HG03439 (cell line): ENCODE measurements at regions not wholly inside any gene's neighbourhood (a gene's known extent, or its start where the extent isn't known, plus 50 kb on each side); places are given as distances from the start of the nearest gene placed in this dataset.

Experiments
- ATAC-seq: cut with Tn5 transposase; IDR thresholded peaks from one replicate; pipeline ENCODE4 v1.9.1; 2021; ENCODE audit warnings: mild to moderate bottlenecking, moderate library complexity; ENCODE audit not compliant: unreplicated experiment

DNA sequence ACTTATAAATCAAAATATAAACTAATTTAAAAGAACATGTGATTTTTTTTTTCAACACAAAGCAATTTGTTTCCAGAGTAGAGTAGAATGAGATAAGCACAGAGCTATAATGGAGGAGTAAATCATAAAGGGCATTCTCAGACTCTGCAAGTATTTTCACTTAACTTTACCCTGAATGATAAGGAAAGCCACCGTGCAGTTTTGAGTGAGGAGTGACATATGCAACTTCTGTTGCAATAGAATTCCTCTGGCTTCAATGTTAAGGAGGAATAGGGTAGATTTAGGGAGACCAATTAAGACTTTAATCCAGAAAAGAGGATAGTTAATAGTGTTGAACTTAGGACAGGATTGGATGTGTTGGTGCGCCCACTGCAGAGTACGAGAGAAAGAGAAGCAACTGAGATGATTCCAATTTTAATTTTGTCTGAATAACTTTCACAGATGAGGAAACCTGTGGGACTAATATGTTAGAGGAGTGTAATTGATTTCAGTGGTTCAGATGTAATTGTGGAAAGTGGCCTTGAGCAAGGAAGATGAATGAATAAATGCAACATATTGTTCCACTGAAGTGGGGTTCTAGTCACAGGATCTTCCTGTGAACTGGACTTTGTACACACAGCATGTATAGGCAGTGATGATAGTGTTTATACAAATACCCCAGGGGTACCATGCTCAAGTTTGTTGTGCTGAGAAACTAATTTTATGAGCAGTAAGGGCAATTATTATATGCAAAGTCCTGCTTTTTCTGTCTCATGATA, 255.5 kb upstream of the ANO3 start:
- no peak for ATAC-seq

DNA sequence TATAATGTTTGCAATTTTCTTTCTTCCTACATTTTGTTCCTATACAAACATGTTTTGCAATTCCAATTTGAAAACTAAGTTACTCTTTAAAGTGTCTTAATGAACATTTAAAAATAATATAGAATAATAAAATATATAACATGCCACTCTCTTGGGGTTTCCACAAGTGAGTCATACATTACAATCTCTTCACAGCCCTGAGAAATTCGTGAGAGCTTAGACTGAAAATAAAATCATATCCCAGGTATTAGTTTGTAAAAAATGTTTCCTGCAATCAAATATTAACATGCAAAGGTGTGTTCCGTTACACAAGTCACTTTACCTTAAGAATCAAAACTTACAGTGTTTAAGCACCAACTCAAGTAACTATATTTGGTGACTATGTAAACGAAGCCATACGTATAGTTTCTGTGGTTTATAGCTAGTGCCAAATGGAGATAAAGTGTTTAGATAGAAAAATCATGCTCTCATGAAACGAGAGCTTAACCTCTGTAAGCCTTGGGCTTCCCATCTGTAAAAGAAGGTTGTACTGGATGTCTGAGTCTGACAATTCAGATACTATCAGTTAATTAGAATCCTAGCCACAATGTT, 253.6 kb upstream of the ANO3 start:
- ATAC-seq = no peak

DNA sequence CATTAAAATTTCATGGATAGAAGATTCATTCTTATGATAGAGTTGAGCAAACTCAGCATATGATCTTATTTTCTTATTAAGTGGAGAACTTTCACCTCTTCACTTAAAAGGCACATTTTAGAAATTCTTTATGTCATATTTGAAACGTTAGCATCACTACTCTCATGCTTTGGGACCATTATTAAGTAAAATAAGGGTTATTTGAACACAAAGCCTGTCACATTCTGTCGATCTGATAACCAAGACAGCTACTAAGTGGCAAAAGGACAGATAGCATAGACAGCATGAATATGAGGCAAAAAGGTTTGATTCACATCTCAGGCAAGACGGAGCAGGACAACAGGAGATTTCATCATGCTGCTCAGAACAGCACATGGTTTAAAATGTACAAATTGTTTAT, 247.6 kb upstream of the ANO3 start:
- ATAC-seq = no peak

DNA sequence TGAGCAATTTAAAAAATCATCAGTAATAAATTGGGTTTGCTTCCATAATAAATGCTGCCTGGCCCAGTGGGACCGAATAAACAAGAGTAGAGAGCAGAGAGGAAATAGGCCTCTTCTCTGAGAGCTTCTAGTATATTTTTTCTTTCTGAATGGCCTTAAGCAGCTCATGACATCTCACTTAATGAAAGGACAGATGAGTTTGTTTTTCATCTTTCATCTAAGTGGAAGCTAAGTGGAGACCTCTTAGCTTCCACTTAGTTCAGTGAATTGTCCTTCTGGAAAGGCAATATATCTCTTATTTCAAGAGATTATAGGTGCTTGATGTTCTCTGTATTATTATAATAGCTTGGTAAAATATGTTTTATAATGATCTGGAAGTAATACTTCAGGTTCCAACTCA, 245.9 kb upstream of the ANO3 start:
- no peak for ATAC-seq

DNA sequence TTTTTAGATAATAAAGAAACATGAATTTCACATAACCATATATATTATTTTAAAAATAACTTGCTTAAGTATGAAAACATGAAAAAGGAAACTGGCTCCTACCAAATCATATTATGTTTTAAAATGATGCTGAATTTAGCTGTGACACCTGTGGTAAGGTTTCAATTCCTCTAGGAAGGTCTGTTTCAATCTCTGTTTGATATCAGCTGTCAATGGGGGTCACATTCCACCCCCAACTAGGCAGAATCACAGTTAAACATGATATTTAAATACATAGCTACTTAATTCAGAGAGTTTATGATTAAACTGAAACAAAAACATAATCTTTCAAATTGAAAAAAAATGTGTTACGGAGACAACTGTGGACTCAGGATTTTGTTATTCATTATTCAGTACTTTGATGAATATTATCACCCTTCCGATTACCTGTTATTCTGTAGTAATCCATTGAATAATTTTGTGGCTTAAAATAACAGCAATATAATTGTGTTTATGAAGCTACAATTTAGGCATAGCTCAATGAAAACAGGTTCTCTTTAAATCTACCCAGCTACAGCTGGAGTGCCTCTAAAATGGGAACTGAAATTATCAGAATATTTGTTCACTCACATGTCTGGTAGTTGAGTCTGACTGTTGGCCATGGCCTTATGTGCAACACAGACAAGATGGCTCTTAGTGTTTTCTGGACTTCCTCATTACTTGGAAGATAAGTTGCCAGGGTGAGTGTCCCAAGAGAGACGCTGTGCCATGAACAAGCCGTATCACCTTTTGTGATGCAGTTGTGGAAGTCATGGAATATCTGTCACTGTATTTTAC, 244.6 kb upstream of the ANO3 start:
- peak; percentile 84 for ATAC-seq

DNA sequence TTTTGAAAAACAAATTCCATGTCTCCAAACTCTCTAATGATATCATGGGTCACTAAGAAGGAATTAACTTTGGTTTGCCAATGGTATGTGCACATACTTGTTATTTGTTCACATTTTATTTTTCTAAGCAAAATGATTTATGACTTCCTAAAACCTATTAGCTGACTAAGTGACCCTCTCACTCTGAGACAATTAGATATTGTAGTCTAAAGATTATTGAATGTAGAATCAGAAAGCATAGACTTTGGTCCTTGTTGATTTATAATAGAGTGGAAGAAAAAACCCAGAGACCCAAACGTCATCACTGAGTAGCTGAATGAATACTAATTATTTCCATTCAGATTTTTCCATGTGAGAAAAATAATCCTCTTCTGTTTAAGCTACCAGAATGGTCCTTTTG, 243.5 kb upstream of the ANO3 start:
- no peak for ATAC-seq

DNA sequence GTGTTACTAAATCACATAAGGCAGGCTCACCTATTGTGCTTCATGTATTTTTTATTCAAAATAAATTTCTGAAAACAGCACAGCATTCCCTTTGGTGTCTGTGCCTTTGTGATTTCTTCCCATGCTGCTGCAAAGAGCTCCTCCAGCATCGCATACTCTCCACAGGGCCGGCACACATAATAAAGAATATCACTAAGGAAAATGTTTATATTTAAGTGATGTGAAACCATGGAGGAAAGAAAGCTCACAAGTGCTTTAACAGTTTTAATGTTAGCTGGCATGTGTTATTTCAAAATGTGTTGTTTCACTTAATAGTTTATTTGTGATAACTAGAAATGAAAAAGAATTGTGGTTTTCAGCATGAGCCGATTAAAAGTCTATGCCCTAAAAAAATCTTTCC, 241.3 kb upstream of the ANO3 start:
- ATAC-seq = no peak

DNA sequence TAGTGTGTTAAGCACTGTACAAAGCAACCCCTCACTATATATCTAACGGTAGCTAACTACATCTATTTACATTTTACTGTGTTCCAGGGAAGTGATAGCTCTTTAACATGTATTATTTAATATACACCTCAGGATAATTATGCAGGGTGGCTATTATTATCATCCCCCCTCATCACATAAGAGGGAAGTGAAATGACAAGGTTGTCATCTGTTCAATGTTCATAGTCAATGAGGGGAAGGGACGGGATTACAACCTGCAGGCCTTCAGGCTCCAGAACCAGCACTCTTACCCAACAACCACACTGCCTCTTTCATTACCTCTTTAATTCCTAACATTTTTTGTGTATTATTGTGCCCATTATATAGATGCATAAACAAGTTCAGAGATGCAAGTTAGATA, 238.7 kb upstream of the ANO3 start:
- ATAC-seq = no peak

DNA sequence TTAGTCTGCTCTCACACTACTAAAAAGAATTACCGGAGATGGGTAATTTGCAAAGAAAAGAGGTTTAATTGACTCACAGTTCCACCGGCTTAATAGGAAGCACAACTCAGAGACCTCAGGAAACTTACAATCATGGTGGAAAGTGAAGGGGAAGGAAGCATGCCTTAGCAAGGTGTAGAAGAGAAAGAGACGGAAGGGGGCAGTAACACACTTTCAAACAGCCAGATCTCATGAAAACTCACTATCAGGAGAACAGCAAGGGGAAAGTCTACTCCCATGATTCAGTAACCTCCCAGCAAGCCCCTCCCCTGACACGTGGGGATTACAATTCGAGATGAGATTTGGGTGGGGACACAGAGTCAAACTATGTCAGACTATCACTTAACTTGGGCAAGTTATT, 236.6 kb upstream of the ANO3 start:
- ATAC-seq = no peak

DNA sequence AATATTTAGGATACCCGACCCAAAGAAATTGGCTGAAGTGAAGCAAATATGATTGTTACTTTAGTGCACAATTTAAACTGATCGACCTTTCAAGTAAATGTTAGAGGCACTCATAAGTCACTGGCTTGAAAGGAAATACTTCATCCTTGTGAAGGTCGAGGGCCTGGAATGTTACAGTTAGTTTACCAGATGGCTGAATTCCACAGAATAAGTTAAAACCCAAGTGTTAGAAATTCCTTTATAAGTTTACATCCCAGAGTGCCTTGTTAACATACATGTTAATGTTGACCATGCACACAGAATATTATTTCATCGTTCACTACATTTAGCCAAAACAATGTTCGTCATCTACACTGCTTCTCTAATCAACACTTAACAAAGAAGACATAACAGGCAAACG, 235.5 kb upstream of the ANO3 start:
- ATAC-seq = no peak

DNA sequence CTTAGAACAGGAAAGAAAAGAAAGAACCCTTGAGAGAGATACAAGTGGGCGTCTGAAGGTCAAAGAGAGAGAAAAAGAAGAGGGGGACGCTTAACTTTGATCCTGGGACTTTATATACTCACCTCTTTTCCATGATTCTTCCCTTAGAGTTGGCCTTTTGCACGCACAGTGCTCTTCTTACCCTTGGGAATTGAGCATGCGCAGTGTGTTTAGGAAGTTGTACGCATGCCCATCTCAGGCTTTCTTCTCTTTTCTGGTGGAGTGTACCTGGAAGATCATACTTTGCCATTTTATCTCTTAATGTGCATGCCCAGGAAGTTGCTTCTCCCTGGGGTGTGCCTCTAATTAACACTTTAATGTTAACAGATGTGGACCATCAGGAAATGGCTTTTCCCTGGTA, 229.6 kb upstream of the ANO3 start:
- no peak for ATAC-seq

DNA sequence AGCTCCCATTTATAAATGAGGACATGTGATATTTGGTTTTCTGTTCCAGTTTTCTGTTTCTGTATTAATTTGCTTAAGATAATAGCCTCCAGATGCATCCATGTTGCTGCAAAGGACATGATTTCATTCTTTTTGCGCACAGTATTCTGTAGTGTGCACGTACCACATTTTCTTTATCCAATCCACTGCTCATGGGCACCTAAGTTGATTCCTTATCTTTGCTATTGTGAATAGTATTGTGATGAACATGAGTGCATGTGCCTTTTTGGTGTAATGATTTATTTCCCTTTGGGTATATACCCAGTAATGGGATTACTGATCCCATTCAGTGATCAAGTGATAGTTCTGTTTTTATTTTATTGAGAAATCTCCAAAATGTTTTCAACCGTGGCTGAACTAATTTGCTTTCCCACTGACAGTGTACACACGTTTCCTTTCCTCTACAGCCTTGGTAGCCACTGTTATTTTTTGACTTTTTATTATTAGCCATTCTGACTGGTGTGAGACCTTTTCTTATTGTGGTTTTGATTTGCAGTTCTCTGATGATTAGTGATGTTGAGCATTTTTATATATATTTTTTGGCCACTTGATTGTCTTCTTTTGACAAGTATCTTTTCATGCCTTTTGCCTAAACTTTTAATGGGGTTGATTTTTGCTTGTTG, 226.0 kb upstream of the ANO3 start:
- no peak for ATAC-seq

DNA sequence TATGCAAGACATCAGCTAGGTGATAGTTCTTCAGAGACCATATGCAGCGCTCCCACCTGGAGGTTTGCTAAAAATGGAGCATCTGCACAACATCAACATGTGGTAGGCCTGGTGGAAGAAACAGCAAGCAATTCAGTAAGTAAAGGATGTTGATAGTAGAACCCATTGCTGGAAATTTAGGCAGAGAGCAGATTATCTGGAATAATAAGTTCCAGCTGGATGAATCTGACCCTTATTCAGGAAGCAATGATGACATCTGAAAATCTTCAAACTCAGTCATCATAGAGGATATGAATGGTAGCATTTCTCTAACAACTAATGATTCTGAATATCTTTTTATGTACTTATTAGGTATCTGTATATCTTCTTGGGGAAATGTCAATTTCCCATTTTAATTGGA, 225.2 kb upstream of the ANO3 start:
- ATAC-seq = no peak

DNA sequence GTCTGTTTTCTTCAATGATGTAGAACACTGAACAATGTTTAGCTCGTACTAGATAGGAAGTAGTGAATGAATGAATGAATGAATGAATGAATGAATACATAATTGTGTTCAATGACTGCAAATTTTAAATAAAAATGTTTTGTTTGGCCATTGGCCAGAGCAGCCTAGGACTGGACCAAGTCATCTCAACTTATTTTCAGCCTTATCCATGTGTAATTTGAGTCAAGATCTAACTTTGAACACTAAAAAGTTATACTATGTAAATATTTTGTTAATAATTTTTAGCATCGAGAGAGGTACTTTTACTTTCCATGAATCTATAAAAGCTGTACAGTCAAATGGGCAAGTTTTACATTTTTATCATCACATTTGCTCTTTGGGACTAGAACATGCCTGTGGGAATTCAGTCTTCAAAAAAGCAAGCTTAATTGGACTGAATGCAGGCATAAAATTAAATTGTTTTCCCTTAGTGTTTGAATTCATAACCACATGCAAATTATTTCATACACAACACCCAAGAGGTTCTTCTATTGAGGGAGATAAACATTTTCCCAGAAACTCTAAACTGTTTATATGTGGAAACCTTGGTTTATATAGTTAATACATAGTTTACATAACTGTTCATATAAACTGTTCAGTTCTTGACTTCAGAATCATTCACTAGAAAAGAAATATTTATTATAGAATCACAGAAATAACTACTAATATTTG, 222.1 kb upstream of the ANO3 start:
- ATAC-seq = no peak

DNA sequence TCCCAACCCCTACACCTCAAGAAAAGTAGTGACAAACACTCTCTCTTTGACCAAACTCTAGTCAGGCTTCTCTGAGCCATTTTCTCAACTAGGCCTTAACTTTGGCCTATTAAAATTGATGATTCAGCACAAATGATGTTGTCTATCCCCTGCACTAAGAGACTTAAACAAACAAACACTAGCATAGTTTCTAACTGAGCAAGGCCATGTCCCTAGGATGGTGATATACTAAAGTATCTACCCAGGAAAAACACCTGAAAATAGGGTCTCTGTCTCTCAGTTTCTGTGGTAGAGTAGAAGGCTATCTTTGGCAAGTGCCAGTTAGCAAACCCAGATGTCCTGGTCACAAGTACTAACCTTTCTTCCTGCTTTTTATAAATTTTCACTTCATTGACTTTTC, 219.7 kb upstream of the ANO3 start:
- ATAC-seq = no peak

DNA sequence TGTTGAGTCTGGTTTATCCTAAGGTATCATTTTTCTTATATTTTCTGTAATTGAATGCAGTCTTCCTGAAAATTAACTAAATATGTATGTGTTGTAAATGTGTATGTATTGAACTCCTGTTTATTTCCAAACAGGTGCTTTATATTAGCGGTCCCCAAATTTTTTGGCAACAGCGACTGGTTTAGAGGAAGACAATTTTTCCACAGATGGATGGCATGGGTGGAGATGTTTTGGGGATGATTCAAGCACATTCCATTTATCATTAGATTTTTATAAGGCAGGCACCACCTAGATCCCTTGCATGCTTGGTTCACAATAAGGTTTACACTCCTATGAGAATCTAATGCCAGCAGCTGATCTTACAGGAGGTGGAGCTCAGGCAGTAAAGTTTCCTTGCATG, 210.5 kb upstream of the ANO3 start:
- no peak for ATAC-seq

DNA sequence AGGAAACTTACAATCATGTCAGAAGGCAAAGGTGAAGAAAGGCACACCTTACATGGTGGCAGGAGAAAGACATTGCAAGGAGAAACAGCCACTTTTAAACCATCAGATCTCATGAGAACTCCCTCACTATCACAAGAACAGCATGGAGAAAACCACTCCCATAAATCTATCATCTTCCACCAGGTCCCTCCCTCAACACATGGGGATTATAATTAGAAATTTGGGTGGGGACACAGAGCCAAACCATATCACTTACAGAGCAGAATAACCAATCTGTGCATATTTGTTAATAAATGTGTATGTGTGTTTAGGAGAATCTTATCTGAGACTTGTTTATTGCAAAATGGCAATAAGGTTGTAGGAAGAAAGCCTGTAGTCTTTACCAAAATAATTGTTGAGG, 205.2 kb upstream of the ANO3 start:
- ATAC-seq = no peak

DNA sequence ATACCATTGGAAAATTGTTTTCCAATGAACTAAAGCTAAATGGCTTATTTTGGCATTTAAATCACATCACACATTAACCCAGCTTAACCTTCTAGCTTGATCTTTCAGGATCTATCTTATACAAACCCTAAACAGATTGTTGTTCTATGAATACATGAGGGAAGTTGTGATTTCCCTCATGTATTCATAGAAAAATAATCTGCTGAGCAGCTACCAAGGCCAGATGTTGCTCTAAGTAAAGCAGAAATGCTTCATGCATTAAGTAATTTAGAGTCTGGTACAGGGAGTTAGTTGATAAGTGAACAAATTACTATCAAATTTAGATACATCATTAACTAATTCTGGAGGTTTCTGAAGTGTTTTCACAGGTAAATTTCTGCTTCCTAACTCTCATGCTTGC, 204.6 kb upstream of the ANO3 start:
- ATAC-seq = no peak

DNA sequence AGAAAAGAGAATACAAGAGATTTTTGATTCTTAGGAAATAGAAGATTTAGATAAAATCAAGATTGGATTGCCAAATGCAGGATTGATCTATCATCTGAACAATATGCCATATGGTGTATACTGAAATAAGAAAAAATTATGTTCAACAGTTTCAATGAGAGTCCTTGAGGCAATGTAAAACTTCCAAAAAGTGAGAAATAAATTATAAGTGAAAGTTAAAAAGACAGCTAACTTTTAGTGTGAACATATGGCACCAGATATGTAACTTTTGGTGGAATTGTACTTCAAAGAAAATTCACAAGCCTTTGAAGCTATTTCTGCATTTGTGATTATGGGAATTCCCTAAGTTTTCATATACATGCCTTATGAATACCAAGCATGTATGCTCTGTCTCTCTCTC, 200.5 kb upstream of the ANO3 start:
- no peak for ATAC-seq

DNA sequence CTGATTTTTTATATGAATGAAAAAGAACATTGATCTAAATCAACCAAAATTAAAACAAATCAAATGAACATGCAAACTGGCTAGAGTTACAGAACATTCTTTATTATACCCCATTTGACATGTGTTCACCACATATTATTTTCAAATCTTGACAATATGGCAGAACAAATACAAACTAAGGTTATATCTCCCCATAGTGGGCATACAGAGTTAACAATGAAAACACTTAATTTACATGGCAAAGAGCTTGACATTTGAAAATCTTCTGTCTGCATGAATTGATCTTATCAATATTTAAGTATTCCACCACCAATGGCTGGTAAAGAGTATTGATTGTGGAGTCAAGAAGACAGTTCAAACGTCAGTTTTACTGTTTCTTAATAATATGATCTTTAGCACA, 197.9 kb upstream of the ANO3 start:
- no peak for ATAC-seq
